Fibroblast of pulmonary artery (primary cell): ENCODE measurements at regions not wholly inside any gene's neighbourhood (a gene's known extent, or its start where the extent isn't known, plus 50 kb on each side); places are given as distances from the start of the nearest gene placed in this dataset.

Source experiments
- DNase-seq: peaks from one replicate; pipeline ENCODE4 v3.0.0-alpha.2; 2010; ENCODE audit warnings: low read depth
- H3K4me3 ChIP-seq: replicated peaks from 2 replicates; pipeline ENCODE4 v1.5.1; 2011; ENCODE audit warnings: low read depth, mild to moderate bottlenecking, control low read depth, low read length, moderate library complexity
- TF ChIP-seq, protein P1 (sequence below): IDR thresholded peaks from 2 replicates; pipeline ENCODE4 v1.5.1; 2011; ENCODE audit warnings: mild to moderate bottlenecking, control low read depth, low read length, inconsistent platforms; ENCODE audit errors: missing control alignments

DNA sequence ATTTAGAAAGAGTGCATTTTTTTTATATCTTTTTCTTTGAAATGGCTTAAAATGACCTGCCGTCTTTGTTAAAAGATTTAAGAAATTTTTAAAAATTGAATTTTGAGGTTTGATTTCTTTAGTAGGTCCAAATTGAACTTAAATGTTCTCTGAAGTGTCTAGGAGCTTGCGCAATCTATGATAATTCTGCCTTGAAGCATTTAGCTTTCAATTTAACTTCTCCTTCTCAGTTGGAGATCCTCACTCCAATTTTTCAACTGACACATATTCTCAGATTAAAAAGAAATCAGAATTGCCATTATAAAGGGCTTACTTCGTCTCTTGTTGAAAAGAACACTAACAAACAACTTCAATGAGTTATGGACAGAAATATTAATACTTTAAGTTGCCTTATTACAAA, 273.5 kb downstream of the TMA16 start:
- H3K4me3 ChIP-seq: no peak overlapping the region
- DNase-seq: no peak
- TF ChIP-seq, protein P1, sequence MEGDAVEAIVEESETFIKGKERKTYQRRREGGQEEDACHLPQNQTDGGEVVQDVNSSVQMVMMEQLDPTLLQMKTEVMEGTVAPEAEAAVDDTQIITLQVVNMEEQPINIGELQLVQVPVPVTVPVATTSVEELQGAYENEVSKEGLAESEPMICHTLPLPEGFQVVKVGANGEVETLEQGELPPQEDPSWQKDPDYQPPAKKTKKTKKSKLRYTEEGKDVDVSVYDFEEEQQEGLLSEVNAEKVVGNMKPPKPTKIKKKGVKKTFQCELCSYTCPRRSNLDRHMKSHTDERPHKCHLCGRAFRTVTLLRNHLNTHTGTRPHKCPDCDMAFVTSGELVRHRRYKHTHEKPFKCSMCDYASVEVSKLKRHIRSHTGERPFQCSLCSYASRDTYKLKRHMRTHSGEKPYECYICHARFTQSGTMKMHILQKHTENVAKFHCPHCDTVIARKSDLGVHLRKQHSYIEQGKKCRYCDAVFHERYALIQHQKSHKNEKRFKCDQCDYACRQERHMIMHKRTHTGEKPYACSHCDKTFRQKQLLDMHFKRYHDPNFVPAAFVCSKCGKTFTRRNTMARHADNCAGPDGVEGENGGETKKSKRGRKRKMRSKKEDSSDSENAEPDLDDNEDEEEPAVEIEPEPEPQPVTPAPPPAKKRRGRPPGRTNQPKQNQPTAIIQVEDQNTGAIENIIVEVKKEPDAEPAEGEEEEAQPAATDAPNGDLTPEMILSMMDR: no peak

DNA sequence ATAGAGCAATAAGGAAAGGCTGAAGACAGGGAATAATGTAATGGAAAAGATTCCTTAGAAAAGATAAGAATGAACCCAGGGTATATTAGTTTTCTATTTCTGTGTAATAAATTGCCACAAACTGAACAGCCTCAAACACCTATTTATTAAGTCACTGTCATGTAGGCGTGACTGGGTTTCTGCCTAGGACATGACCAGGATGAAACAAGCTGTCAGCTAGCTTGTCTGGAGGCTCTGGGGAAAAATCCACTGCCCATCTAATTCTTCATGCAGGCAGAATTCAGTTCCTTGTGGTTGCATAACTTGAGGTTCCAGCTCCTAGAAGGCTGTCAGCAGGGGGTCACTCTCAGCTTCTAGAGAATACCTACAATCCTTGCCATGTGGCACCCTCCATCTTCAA, 277.7 kb downstream of the TMA16 start:
- TF ChIP-seq, protein P1: no peak
- H3K4me3 ChIP-seq: no peak overlapping the region
- no peak for DNase-seq

DNA sequence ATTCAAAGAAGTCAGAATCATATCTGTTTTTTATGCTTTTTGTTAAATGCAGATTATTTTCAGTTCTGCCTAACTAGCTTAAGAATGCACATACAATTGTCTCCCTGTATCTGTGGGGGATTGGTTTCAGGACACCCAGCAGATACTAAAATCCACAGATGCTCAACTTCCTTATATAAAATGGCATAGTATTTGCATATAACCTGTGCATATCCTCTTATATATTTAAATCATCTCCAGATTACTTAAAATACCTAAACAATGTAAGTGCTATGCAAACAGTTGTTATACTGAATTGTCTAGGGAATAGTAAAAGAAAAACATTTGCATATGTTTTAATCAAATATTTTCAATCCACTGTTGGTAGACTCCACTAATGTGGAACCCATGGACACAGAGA, 279.4 kb downstream of the TMA16 start:
- DNase-seq: no peak
- no peak overlapping the region for H3K4me3 ChIP-seq
- TF ChIP-seq, protein P1: no peak

DNA sequence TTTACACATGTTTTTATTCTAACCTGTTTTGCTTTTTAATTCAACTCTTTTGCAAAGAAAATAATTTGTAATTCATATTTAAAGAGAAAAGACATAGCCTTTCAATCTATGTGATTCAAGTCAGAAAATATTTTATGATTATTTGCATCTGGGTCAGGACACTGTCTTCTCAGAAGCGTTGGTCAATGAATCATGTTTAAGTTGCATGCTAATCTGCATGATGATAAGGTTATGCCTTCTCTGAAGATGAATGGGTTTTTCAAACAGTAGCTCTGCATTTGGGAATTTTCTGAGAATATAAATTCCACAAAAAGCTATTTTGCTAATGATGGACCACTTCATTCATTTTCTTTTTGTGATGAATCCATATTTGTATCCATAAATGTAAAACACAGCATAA, 282.5 kb downstream of the TMA16 start:
- DNase-seq: no peak
- TF ChIP-seq, protein P1: no peak
- H3K4me3 ChIP-seq: no peak overlapping the region

- DNase-seq: no peak
- no peak overlapping the region for H3K4me3 ChIP-seq
- TF ChIP-seq, protein P1: no peak
These were observed 287.2 kb downstream of the TMA16 start for GRCh38 chr4:163781726-163782125.

- no peak for DNase-seq
- no peak overlapping the region for H3K4me3 ChIP-seq
- TF ChIP-seq, protein P1: no peak
These were observed 295.7 kb downstream of the TMA16 start for GRCh38 chr4:163790231-163790630.

GRCh38 chr4:163795885-163796284, 301.4 kb downstream of the TMA16 start:
- H3K4me3 ChIP-seq: no peak overlapping the region
- DNase-seq: no peak
- TF ChIP-seq, protein P1: no peak
